ENCODE measurements at regions not wholly inside any gene's neighbourhood (a gene's known extent, or its start where the extent isn't known, plus 50 kb on each side); places are given as distances from the start of the nearest gene placed in this dataset.

DNA sequence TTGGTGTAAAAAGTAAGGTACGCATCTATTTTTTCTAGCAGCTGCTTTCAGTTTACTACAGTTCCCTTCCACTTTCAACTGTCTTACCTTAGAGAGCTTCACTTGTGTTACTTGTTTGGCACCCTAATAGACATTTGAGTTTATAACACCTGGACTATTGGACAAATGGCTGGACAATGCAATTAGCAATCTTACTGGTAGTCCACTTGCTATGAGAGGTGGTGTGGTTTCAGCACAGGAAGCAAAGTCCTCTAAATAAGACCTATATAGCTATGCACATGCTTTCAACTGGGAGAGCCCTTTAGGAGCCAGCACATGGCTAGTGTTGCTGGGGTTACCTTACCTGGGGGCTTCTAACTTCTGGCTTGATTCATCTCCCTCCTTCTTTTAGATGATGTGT, 119.6 kb upstream of the RANBP3L start:
- Histone ChIP-seq H3K4me1 (ENCODE audit: control insufficient read depth, insufficient read depth, low read length) (no peaks in the 10 kb centered on the region), H2AFZ (ENCODE audit: control insufficient read depth, low read depth, low read length) (no peak overlapping the region), H3K9ac (ENCODE audit: control insufficient read depth, insufficient read depth, low read length) (no peak overlapping the region), H3K9me3 (replicated peaks; ENCODE audit: control insufficient read depth, insufficient read depth, low read length) (no peaks in the 10 kb centered on the region), H3K4me2 (ENCODE audit: control insufficient read depth, insufficient read depth) (no peak overlapping the region), H3K36me3 (ENCODE audit: control insufficient read depth in 2 of 2, insufficient read depth in 2 of 2, low read length in 1 of 2) (no peaks in the 10 kb centered on the region), H3K79me2 (ENCODE audit: control insufficient read depth, insufficient read depth, low read length) (no peaks in the 10 kb centered on the region), H4K20me1 (ENCODE audit: control insufficient read depth, insufficient read depth) (no peaks in the 10 kb centered on the region), H3K27me3 (replicated peaks in 1 of 2; ENCODE audit: control insufficient read depth in 2 of 2, insufficient read depth in 2 of 2, low read length in 1 of 2) (peaks cover 0 to 1% of the 10 kb centered on the region in 2 experiments; a peak in 3 of 4 replicates), H3K4me3 (no peak overlapping the region), H3K27ac (ENCODE audit: control insufficient read depth, insufficient read depth) (no peak overlapping the region)
- SMC1A ChIA-PET (ENCODE audit: uncharacterized antibody, unreplicated experiment): no interaction called here
- WGBS (ENCODE audit: insufficient coverage, insufficient replicate concordance, low lambda C conversion rate, missing lambda C conversion rate): 100% methylated on average over 1 of the region's 1 CpG
- RAD21 ChIA-PET (ENCODE audit: unreplicated experiment): no interaction called here
- TF ChIP-seq IRF4 (IDR thresholded peaks at IDR 0.05; ENCODE audit: low read depth, low read length) (no peak), EZH2 (IDR thresholded peaks at IDR 0.05; ENCODE audit: borderline replicate concordance, control insufficient read depth, low read depth, low read length) (no peak), PBX3 (IDR thresholded peaks at IDR 0.05; ENCODE audit: insufficient replicate concordance, low read depth, low read length) (no peak), RFX5 (IDR thresholded peaks at IDR 0.05; ENCODE audit: low read depth, low read length) (no peak), GABPA (IDR thresholded peaks at IDR 0.05; ENCODE audit: low read depth) (no peak), PRDM15 (CRISPR knock-in tag; IDR thresholded peaks at IDR 0.05) (no peak)
- TF ChIP-seq, protein P1, sequence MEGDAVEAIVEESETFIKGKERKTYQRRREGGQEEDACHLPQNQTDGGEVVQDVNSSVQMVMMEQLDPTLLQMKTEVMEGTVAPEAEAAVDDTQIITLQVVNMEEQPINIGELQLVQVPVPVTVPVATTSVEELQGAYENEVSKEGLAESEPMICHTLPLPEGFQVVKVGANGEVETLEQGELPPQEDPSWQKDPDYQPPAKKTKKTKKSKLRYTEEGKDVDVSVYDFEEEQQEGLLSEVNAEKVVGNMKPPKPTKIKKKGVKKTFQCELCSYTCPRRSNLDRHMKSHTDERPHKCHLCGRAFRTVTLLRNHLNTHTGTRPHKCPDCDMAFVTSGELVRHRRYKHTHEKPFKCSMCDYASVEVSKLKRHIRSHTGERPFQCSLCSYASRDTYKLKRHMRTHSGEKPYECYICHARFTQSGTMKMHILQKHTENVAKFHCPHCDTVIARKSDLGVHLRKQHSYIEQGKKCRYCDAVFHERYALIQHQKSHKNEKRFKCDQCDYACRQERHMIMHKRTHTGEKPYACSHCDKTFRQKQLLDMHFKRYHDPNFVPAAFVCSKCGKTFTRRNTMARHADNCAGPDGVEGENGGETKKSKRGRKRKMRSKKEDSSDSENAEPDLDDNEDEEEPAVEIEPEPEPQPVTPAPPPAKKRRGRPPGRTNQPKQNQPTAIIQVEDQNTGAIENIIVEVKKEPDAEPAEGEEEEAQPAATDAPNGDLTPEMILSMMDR (IDR thresholded peaks at IDR 0.05 in 2 of 3, conservative IDR thresholded peaks at IDR 0.05 in 1 of 3; ENCODE audit: control insufficient read depth in 2 of 3, extremely low read depth in 1 of 3, insufficient read depth in 1 of 3, low read depth in 3 of 3, low read length in 3 of 3): no peak
- TF ChIP-seq, protein P2, sequence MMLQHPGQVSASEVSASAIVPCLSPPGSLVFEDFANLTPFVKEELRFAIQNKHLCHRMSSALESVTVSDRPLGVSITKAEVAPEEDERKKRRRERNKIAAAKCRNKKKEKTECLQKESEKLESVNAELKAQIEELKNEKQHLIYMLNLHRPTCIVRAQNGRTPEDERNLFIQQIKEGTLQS (IDR thresholded peaks at IDR 0.05; ENCODE audit: borderline replicate concordance, extremely low read depth, low read depth, low read length): no peak
- TF ChIP-seq, protein P3, sequence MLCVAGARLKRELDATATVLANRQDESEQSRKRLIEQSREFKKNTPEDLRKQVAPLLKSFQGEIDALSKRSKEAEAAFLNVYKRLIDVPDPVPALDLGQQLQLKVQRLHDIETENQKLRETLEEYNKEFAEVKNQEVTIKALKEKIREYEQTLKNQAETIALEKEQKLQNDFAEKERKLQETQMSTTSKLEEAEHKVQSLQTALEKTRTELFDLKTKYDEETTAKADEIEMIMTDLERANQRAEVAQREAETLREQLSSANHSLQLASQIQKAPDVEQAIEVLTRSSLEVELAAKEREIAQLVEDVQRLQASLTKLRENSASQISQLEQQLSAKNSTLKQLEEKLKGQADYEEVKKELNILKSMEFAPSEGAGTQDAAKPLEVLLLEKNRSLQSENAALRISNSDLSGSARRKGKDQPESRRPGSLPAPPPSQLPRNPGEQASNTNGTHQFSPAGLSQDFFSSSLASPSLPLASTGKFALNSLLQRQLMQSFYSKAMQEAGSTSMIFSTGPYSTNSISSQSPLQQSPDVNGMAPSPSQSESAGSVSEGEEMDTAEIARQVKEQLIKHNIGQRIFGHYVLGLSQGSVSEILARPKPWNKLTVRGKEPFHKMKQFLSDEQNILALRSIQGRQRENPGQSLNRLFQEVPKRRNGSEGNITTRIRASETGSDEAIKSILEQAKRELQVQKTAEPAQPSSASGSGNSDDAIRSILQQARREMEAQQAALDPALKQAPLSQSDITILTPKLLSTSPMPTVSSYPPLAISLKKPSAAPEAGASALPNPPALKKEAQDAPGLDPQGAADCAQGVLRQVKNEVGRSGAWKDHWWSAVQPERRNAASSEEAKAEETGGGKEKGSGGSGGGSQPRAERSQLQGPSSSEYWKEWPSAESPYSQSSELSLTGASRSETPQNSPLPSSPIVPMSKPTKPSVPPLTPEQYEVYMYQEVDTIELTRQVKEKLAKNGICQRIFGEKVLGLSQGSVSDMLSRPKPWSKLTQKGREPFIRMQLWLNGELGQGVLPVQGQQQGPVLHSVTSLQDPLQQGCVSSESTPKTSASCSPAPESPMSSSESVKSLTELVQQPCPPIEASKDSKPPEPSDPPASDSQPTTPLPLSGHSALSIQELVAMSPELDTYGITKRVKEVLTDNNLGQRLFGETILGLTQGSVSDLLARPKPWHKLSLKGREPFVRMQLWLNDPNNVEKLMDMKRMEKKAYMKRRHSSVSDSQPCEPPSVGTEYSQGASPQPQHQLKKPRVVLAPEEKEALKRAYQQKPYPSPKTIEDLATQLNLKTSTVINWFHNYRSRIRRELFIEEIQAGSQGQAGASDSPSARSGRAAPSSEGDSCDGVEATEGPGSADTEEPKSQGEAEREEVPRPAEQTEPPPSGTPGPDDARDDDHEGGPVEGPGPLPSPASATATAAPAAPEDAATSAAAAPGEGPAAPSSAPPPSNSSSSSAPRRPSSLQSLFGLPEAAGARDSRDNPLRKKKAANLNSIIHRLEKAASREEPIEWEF (IDR thresholded peaks at IDR 0.05; ENCODE audit: insufficient replicate concordance, low read depth, low read length): no peak
- in situ Hi-C loops (cut with MboI): no loop called here
- BruUV-seq (replicated peaks): no TSS peak
- intact Hi-C loops (cut with micrococcal nuclease; ENCODE audit: unreplicated experiment): no loop called here
- no peak for DNase-seq (ENCODE audit: low read depth, low spot score)
- CTCF ChIA-PET: interaction anchor here (0.6 to 3.1 kb wide), 2 partner anchors 85 to 166 kb away, joined by 3 to 14 read pairs; no protein-coding TSS in a partner anchor
- no peak for FAIRE-seq
- no peak for ATAC-seq
- POLR2A ChIA-PET: no interaction called here
